Endodermal cell (in vitro differentiated cells): ENCODE measurements at regions not wholly inside any gene's neighbourhood (a gene's known extent, or its start where the extent isn't known, plus 50 kb on each side); places are given as distances from the start of the nearest gene placed in this dataset.

ENCODE experiments used
- DNase-seq: peaks from one replicate; pipeline ENCODE4 v3.0.0-alpha.2; 2017
- H3K27ac ChIP-seq: 2 replicates; pipeline ENCODE4 v1.5.1; 2013; ENCODE audit warnings: mild to moderate bottlenecking, low read depth, low read length, moderate library complexity
- H3K27me3 ChIP-seq: 2 replicates; pipeline ENCODE4 v1.6.1; 2013; ENCODE audit warnings: mild to moderate bottlenecking, low read length, moderate library complexity; ENCODE audit not compliant: insufficient read depth, control insufficient read depth, poor library complexity, severe bottlenecking
- H3K36me3 ChIP-seq: 2 replicates; pipeline ENCODE4 v1.7.0; 2013; ENCODE audit warnings: mild to moderate bottlenecking, low read length, moderate library complexity; ENCODE audit not compliant: control insufficient read depth, insufficient read depth
- H3K4me1 ChIP-seq: one replicate; pipeline ENCODE4 v1.7.0; 2013; ENCODE audit warnings: low read length; ENCODE audit not compliant: control insufficient read depth, insufficient read depth
- H3K4me3 ChIP-seq: 2 replicates; pipeline ENCODE4 v1.5.1; 2013; ENCODE audit warnings: mild to moderate bottlenecking, low read length, moderate library complexity
- H3K9ac ChIP-seq: 2 replicates; pipeline ENCODE4 v1.6.1; 2013; ENCODE audit warnings: mild to moderate bottlenecking, low read length, moderate library complexity; ENCODE audit not compliant: poor library complexity, severe bottlenecking; ENCODE audit errors: extremely low read depth
- H3K9me3 ChIP-seq: 2 replicates; pipeline ENCODE4 v1.6.1; 2013; ENCODE audit warnings: mild to moderate bottlenecking, low read length, moderate library complexity; ENCODE audit not compliant: control insufficient read depth
- H3K27ac Mint-ChIP-seq: 2 replicates; pipeline ENCODE4 v1.8.0; 2020; ENCODE audit warnings: mixed read lengths
- H3K27me3 Mint-ChIP-seq: 2 replicates; pipeline ENCODE4 v1.8.0; 2021; ENCODE audit warnings: mild to moderate bottlenecking, mixed read lengths; ENCODE audit not compliant: insufficient read depth
- H3K36me3 Mint-ChIP-seq: 2 replicates; pipeline ENCODE4 v1.8.0; 2020; ENCODE audit warnings: low read depth, mixed read lengths
- H3K4me1 Mint-ChIP-seq: 2 replicates; pipeline ENCODE4 v1.8.0; 2020; ENCODE audit warnings: mixed read lengths
- H3K4me3 Mint-ChIP-seq: 2 replicates; pipeline ENCODE4 v1.8.0; 2020; ENCODE audit warnings: mild to moderate bottlenecking, moderate library complexity, mixed read lengths
- H3K9me3 Mint-ChIP-seq: 2 replicates; pipeline ENCODE4 v1.8.0; 2020; ENCODE audit warnings: mild to moderate bottlenecking, mixed read lengths
- CTCF ChIP-seq: fragments of 200-600 bp; sonication (generic); conservative IDR thresholded peaks from 2 replicates; pipeline ENCODE4 v1.5.0; 2021; ENCODE audit warnings: antibody characterized with exemption, mild to moderate bottlenecking
- whole genome bisulfite sequencing, 2 experiments: methylation state at CpG; one replicate each; pipeline versions ENCODE4 v1.1.5 to v1.1.7; 2013; ENCODE audit warnings: missing lambda C conversion rate in 2 of 2, mixed read lengths in 1 of 2; ENCODE audit not compliant: insufficient coverage in 1 of 2, insufficient read length in 1 of 2; 5-methylcytosine and 5-hydroxymethylcytosine counted together

GRCh38 chr2:65939687-65940086 is 495.2 kb upstream of the MEIS1 start:
- Mint-ChIP-seq H3K9me3 (no peaks in the 10 kb centered on the region), H3K27me3 (peaks cover 18% of the 10 kb centered on the region), H3K4me1 (peaks cover 3% of the 10 kb centered on the region), H3K4me3 (no peak overlapping the region), H3K36me3 (no peaks in the 10 kb centered on the region), H3K27ac (no peak overlapping the region)
- Histone ChIP-seq H3K27me3 (peaks cover 5% of the 10 kb centered on the region), H3K9me3 (peaks cover 9% of the 10 kb centered on the region), H3K36me3 (no peaks in the 10 kb centered on the region), H3K4me1 (no peaks in the 10 kb centered on the region), H3K9ac (no peak overlapping the region), H3K4me3 (no peak overlapping the region), H3K27ac (no peak overlapping the region)
- WGBS, 2 experiments, result 83 to 88% methylated on average over 2 of the region's 2 CpGs
- no peak for DNase-seq
- TF ChIP-seq CTCF, result no peak

- Histone ChIP-seq H3K9me3 (no peaks in the 10 kb centered on the region), H3K27me3 (peaks cover 5% of the 10 kb centered on the region), H3K9ac (no peak overlapping the region), H3K4me1 (no peaks in the 10 kb centered on the region), H3K36me3 (no peaks in the 10 kb centered on the region), H3K4me3 (no peak overlapping the region), H3K27ac (no peak overlapping the region)
- Mint-ChIP-seq H3K27me3 (peaks cover 24% of the 10 kb centered on the region), H3K27ac (no peak overlapping the region), H3K4me3 (no peak overlapping the region), H3K9me3 (no peaks in the 10 kb centered on the region), H3K4me1 (peaks cover 3% of the 10 kb centered on the region), H3K36me3 (no peaks in the 10 kb centered on the region)
- 90 to 100% methylated on average over 2 to 3 of the region's 3 CpGs for WGBS, 2 experiments
- no peak for DNase-seq
- no peak for TF ChIP-seq CTCF
These were observed 497.4 kb upstream of the MEIS1 start for GRCh38 chr2:65937379-65938160.

- no peak overlapping the region for H3K4me3 ChIP-seq
- no peak for DNase-seq
- no peak overlapping the region for H3K27ac ChIP-seq
- H3K4me1 Mint-ChIP-seq, result peaks cover 3% of the 10 kb centered on the region
- H3K27ac Mint-ChIP-seq, result no peak overlapping the region
- no peaks in the 10 kb centered on the region for H3K4me1 ChIP-seq
- peaks cover 25% of the 10 kb centered on the region for H3K27me3 Mint-ChIP-seq
- 89 to 95% methylated on average over 2 to 3 of the region's 3 CpGs for WGBS, 2 experiments
- H3K36me3 ChIP-seq, result no peaks in the 10 kb centered on the region
- H3K9me3 ChIP-seq, result peaks cover 6% of the 10 kb centered on the region
- H3K9ac ChIP-seq, result no peak overlapping the region
- no peak for TF ChIP-seq CTCF
- H3K36me3 Mint-ChIP-seq, result no peaks in the 10 kb centered on the region
- H3K9me3 Mint-ChIP-seq, result peaks cover 11% of the 10 kb centered on the region
- H3K27me3 ChIP-seq, result peaks cover 5% of the 10 kb centered on the region
- H3K4me3 Mint-ChIP-seq, result no peak overlapping the region
These were observed 499.8 kb upstream of the MEIS1 start for GRCh38 chr2:65934992-65935629.
